GM12874 (cell line): ENCODE measurements at regions not wholly inside any gene's neighbourhood (a gene's known extent, or its start where the extent isn't known, plus 50 kb on each side); places are given as distances from the start of the nearest gene placed in this dataset.

Experiments
- TF ChIP-seq, protein P1 (sequence below): IDR thresholded peaks from 2 replicates; pipeline ENCODE4 v1.5.1; 2011; ENCODE audit warnings: low read depth, mild to moderate bottlenecking, control low read depth, low read length, moderate library complexity; ENCODE audit not compliant: insufficient read depth

DNA sequence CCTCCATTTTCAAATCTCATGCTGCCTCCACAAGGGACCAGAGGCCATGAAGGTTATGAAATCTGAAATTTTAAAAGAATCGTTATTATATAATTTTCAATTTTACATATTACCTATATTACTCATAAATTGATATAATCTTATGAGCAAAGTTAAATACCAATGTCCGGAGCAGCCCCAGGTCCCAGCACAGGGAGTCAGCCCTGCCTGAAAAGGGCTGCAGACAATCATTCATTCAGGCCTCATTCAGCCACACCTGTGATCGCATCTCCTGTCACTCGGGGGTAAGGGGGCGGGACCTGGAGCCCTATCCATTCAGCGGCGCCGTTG, 172.5 kb downstream of the AHSP start:
- TF ChIP-seq, protein P1, sequence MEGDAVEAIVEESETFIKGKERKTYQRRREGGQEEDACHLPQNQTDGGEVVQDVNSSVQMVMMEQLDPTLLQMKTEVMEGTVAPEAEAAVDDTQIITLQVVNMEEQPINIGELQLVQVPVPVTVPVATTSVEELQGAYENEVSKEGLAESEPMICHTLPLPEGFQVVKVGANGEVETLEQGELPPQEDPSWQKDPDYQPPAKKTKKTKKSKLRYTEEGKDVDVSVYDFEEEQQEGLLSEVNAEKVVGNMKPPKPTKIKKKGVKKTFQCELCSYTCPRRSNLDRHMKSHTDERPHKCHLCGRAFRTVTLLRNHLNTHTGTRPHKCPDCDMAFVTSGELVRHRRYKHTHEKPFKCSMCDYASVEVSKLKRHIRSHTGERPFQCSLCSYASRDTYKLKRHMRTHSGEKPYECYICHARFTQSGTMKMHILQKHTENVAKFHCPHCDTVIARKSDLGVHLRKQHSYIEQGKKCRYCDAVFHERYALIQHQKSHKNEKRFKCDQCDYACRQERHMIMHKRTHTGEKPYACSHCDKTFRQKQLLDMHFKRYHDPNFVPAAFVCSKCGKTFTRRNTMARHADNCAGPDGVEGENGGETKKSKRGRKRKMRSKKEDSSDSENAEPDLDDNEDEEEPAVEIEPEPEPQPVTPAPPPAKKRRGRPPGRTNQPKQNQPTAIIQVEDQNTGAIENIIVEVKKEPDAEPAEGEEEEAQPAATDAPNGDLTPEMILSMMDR = no peak

DNA sequence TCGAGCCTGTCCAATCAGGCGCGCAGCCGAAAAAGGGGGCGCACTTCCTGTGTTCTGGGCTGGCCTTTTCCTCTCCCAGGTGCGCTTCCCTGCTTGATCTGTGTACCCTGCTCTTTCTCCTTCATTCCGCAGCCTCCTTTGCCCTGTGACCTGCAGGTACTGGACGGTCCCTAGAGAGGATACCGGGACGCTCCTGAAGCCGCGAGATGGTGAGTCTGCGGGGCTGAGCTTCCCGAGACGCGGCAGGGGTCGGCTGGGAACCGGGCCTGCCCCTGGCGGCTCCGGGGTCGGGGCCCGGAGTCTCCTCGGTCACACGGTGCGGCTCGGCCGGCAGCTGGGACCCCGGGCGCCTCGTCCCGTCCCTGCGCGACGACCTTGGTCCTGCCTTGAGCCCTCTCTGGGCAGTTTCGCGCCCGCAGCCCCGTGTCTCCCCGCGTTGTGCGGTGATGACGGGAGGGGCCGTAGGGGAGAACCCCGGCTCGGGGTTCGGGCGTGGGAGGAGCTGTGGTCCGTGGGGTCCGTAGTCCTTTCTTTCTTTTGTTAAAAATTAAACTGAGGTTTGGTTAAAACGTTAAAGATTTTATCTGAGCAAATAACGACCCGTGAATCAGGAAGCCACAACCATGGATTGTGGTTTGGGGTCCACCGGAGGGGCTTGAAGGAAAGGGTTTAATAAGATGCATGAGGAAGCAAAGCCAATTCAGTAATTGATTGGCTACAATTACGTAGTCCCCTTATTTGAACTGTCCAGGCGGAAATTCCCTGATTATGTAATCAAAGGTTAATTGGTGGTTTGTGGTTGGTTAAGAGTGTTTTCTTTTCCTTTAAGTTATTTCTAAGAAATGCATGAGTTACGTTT, 172.8 kb upstream of the ZNF267 start:
- TF ChIP-seq, protein P1 = 0 out of 2 replicates have a peak, but pooled peaks have one; percentile 4

DNA sequence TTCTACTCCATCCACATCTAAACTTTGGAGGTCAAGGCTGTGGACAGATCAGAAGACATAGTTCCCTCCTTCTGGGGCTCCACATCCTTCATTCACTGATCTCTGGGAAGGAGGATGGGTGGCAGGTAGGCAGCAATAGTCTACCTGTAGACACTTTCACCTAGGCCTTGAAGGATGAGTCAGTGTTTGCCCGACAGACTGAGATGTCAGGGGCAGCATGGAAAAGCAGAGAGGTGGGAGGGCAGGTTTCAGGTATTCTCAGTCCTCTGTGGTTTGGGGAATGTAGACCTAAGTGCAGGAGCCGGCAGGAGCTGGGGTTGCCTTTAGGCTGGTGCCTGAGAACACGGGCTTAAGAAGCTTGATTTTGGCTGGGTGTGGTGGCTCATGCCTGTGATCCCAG, 171.9 kb upstream of the ZNF267 start:
- TF ChIP-seq, protein P1 = no peak

DNA sequence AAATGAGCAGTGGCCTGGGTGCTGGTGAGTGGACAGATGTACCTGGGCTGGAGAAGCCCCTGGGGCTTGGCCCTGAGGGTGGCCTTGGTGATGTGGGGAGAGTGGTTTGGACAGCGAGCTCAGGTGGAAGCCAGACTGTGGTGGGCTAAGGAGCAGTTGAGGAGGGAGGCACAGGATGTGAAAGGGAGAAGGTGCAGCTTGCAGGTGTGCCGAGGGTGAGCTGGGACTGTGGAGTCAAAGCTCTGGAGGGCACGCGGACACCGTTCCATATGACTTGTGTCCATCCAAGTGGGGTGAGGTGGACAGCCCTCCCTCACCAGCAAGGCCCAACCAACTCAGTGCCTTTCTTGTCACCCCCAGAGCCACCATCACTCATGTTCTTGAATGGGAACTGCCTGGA, 170.8 kb upstream of the ZNF267 start:
- TF ChIP-seq, protein P1 = no peak

DNA sequence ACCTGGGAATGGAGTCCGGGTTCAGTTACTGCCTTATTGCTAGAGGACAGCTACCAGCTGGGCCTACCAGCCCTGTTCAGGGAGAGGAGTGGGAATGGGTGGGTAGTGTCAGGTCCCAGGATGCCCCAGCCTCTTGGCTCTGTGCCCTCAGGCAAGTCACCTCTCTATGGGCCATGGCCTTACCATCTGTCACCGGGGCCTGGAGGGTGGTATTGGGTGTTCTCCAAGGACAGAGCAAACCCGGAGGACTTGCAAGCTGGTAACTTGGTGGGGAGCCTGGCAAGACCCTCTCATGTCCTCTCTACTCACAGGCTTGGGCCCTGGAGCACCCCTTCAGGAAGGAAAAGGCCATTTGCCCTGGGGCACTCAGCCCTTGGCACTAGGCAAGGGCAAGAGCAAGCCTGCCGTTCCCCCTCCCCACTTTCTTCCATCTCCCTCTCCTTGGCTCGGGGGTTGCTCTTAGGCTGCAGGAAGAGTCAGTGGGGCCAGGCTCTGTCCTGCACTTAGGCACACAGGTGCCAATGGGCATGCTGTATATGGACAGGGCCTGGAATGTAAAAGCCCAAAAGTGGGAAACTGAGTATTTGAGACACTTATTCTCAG, 170.0 kb upstream of the ZNF267 start:
- TF ChIP-seq, protein P1 = no peak

DNA sequence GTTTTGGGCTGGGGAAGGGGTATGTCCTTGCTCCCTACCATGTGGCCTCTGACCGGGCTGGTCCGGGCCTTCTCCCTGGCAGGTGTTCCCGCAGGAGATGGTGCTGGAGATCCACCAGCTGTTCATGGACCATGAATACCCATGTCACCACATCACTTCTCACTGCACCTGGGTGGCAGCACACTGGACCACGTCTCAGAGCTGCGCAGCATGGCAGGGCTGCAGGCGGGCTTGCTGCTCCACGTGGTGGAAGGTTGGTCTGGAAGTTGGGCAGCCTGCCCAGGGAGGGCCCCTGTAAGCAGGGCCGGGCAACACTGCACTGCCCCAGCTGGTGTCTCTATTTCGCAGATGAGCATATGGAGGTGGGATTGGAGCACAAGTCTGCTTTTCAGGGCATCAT, 169.5 kb upstream of the ZNF267 start:
- TF ChIP-seq, protein P1 = no peak

DNA sequence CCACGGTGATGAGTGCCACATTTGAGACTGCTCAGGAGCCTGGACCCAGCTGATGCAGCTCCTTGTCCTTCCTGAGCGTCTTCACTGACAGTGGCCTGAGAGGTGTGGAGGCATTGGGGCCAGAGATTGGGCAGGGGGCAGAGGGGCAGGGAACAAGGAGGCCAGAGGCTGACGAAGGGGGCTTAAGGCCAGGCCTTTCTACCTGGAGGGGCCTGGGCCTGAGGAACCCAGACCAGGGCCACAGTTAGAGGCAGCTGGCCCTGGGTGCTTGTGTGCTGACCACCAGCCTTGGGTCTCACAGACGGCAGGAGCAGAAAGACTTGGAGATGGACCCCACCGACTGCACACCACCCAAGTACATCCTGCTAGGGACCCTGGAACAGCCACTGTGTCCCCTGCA, 168.2 kb upstream of the ZNF267 start:
- TF ChIP-seq, protein P1 = no peak
